LNCAP (cell line): ENCODE measurements at regions not wholly inside any gene's neighbourhood (a gene's known extent, or its start where the extent isn't known, plus 50 kb on each side); places are given as distances from the start of the nearest gene placed in this dataset.

Experiments used
- CTCF ChIP-seq: fragments of 450-650 bp; IDR thresholded peaks from 2 replicates; pipeline ENCODE4 v1.5.1; 2017; ENCODE audit warnings: mild to moderate bottlenecking

- TF ChIP-seq CTCF = no peak
Measured at GRCh38 chr6:22101163-22101562, 195.7 kb downstream of the PRL start.

- TF ChIP-seq CTCF = no peak
Measured at GRCh38 chr6:22102671-22103070, 194.2 kb downstream of the PRL start.

DNA sequence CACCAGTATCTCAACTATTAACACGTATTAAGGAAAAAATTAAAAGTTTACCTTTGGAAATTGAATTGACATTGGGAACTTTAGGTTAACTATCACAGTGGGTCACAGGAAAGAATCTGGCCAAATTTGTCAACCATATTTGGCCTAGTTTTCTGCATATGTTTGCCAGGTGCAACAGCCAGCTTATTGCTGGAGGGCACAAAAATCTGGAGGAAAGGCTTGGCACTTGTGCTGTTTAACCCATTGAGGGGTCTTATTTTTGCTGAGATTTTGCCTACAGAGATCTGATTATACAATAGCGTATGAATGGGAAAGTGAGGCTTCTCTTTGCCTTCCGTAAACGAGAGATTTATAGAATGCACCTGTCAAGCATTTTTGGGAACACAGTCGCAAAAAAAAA is 190.4 kb downstream of the PRL start:
- no peak for TF ChIP-seq CTCF

DNA sequence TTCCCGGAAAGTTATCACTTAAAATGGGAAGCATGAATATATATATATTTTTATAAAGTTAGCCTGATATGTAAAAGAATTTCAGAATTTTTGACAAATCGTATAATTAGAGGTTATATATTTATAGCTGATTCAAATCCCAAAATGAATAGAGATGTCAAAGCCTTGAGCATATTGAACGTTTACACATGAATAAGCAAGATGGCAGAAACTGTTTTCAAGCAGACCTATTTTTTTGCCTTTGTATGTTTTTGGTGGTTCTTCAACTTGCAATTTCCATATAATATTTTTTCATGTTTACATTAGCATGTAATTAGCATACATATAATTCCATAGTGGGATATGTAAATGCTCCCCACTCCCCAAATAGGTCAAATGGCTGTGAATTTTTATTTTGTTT is 189.9 kb downstream of the PRL start:
- no peak for TF ChIP-seq CTCF

DNA sequence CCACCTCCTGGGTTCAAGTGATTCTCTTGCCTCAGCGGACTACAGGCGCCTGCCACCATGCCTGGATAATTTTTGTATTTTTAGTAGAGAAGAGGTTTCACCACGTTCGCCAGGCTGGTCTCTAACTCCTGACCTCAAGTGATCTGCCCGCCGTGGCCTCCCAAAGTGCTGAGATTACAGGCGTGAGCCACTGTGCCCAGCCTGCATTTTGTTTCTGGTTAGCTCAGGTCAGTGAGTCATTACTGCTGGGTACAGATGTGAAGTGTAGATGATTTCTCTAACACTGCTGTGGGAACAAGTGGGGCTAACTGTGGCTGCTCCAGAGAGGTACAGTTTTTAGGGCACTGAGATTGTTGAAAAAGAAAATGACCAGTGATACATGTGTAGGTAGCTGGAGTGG is 188.6 kb downstream of the PRL start:
- no peak for TF ChIP-seq CTCF

- TF ChIP-seq CTCF = no peak
Measured at GRCh38 chr6:22110061-22110460, 186.8 kb downstream of the PRL start.

- no peak for TF ChIP-seq CTCF
Measured at GRCh38 chr6:22112461-22112860, 184.4 kb downstream of the PRL start.

GRCh38 chr6:22113026-22113766 is 183.6 kb downstream of the PRL start:
- TF ChIP-seq CTCF = no peak
